ENCODE measurements at regions not wholly inside any gene's neighbourhood (a gene's known extent, or its start where the extent isn't known, plus 50 kb on each side); places are given as distances from the start of the nearest gene placed in this dataset.

DNA sequence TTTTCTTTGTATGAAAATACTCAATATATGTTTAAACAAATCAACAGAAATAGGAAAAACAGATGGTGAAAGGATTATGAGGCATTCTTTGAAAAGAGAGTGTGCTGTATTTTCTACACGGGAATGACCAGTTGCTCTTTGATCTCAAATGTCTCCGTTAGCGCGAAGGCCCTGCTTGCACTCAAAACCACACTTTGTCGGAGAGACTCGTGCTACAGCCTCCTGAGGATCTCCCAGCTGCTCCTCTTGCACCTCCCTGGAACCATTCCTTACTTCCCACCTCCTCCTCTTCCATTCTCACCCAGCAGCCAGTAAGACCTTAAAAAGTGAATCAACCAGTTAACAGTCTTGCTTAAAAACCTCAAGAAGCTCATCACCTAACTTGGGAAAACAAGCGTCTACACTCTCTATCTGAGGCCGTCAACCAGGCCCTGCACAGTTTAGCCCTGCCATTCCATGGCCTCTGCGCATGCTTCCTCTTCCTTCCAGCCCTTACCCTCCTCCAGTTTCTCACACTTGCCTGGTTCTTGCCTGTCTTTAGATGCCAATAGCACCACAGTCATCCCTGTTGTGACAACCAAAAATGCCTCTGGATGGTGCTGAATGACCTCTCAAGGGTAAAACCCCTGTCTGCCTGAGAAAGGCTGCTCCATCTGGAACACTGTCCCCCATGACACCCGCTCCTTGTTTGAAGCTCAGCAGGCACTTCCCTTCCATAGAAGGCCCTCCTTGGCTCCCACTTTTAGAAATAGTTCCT is 594.7 kb upstream of the WWC1 start:
- DNase-seq = no peak
- Mint-ChIP-seq H3K4me1 (no peaks in the 10 kb centered on the region), H3K9me3 (peaks cover 0 to 13% (median 4%) of the 10 kb centered on the region in 9 donors), H3K27ac (no peak overlapping the region), H3K27me3 (no peaks in the 10 kb centered on the region), H3K4me3 (no peak overlapping the region), H3K36me3 (no peaks in the 10 kb centered on the region)
- no peak for ATAC-seq
- POLR2A ChIA-PET = no interaction called here

DNA sequence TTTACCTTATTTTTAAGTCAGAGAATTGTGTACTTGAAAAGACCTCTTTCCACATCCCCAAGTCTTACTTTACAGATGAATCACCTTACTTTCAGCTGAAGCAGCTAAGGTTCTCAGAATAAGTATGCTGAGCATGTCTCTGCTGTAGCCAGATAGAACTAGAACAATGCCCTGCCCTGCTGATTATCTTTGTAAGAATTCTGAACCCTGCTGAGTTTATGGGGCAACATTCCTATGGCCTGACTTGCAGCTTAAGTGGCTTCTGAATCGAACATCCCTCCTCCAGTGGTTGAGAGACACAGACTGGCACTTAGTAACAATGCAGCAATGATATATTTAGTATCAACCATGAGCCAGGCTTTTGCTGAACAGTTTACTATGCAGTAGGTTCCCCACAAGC is 592.0 kb upstream of the WWC1 start:
- POLR2A ChIA-PET = no interaction called here
- H3K36me3 Mint-ChIP-seq = no peaks in the 10 kb centered on the region
- H3K4me3 Mint-ChIP-seq = no peak overlapping the region
- no peak for ATAC-seq
- no peak for DNase-seq
- H3K4me1 Mint-ChIP-seq = no peaks in the 10 kb centered on the region
- peaks cover 0 to 23% (median 4%) of the 10 kb centered on the region in 9 donors for H3K9me3 Mint-ChIP-seq
- H3K27me3 Mint-ChIP-seq = no peaks in the 10 kb centered on the region
- no peak overlapping the region for H3K27ac Mint-ChIP-seq

DNA sequence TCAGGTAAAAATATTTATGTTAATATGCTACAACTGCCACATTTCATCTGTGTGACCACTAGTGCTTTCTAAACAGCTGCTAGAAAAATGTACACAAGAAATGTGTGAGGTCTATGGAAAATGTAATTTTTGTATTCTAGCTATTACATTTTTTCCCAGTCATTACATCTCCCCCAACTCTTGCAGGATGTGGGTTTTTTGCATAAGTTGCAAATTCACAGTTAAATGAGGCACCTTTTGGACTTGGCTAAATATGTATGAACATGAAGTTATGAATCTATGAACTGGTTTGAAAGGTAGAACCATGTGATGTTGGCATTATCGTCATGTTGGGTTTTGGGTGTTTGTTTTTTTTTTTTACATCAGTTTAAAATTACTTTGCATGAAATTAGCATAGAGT is 590.4 kb upstream of the WWC1 start:
- Mint-ChIP-seq H3K4me3 (no peak overlapping the region), H3K9me3 (peaks cover 0 to 23% (median 4%) of the 10 kb centered on the region in 9 donors), H3K36me3 (no peaks in the 10 kb centered on the region), H3K27me3 (no peaks in the 10 kb centered on the region), H3K4me1 (no peaks in the 10 kb centered on the region), H3K27ac (no peak overlapping the region)
- no peak for ATAC-seq
- POLR2A ChIA-PET = no interaction called here
- no peak for DNase-seq

DNA sequence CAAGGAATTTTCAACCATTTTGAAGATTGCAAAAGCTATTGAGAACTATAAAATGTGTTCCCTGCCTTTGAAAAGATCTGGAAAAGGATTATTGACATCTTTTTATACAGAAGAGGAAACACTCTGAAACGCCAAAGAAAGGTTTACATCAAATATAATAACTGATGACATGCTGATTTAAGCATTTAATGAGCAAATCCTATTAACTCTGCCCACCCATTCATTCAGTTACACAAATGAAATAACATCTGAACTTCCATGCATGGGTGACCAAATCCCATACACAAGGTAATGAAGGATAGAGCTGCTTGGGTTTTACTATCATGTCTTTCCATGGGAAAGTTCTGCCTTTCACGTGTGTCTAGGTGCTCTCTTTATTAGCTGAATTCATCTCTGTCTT is 589.4 kb upstream of the WWC1 start:
- Mint-ChIP-seq H3K27ac (no peak overlapping the region), H3K9me3 (peaks cover 0 to 15% (median 1%) of the 10 kb centered on the region in 9 donors), H3K27me3 (peaks cover 0 to 2% (median 0%) of the 10 kb centered on the region in 5 donors), H3K4me1 (no peaks in the 10 kb centered on the region), H3K4me3 (no peak overlapping the region), H3K36me3 (no peaks in the 10 kb centered on the region)
- POLR2A ChIA-PET = no interaction called here
- DNase-seq = no peak
- ATAC-seq = no peak

DNA sequence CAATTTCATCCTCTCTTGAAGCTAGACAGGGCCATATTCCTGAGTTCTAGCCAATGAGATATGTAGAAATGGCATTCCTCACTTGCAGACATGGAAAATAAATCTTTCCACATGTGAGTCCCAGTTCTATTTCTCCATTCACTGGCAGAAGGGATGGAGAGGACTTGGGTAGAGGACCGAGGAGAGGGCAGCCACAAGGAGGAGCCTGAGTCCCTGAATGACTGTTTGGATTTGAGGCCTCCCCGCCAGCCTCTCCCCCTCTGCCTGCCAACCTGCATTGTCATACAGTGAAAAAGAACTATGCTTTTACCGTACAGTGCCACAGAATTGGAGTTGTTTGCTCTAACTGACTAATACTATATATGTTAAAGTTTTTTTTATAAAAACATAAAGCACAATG is 583.0 kb upstream of the WWC1 start:
- Mint-ChIP-seq H3K27me3 (peaks cover 0 to 4% (median 1%) of the 10 kb centered on the region in 5 donors), H3K4me1 (no peaks in the 10 kb centered on the region), H3K27ac (no peak overlapping the region), H3K4me3 (no peak overlapping the region), H3K36me3 (no peaks in the 10 kb centered on the region), H3K9me3 (peaks cover 0 to 9% (median 2%) of the 10 kb centered on the region in 9 donors)
- no peak for DNase-seq
- no peak for ATAC-seq
- POLR2A ChIA-PET = no interaction called here

DNA sequence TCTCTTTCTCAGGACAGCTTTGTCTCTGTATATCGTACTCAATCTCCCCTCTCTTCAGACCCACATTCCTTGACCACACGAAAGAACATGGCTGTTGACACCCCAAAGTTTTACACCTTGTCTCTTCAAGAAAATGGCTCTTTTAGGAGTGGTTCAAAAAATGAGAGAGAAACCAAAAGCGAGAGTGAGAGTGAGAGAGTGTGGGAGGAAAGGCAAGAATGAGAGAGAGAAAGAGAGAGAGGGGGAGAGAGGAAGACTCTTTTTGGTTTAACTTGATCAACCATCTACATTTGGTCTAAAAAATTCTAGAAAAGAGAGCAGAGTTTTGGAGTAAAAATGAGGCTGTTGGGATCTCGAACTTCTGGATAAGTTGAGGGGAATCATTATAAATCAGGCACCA is 581.8 kb upstream of the WWC1 start:
- Mint-ChIP-seq H3K36me3 (no peaks in the 10 kb centered on the region), H3K27me3 (peaks cover 0 to 5% (median 1%) of the 10 kb centered on the region in 5 donors), H3K9me3 (peaks cover 0 to 10% (median 3%) of the 10 kb centered on the region in 9 donors), H3K4me1 (no peaks in the 10 kb centered on the region), H3K27ac (no peak overlapping the region), H3K4me3 (no peak overlapping the region)
- POLR2A ChIA-PET = no interaction called here
- ATAC-seq (no peak), DNase-seq (no peak)

DNA sequence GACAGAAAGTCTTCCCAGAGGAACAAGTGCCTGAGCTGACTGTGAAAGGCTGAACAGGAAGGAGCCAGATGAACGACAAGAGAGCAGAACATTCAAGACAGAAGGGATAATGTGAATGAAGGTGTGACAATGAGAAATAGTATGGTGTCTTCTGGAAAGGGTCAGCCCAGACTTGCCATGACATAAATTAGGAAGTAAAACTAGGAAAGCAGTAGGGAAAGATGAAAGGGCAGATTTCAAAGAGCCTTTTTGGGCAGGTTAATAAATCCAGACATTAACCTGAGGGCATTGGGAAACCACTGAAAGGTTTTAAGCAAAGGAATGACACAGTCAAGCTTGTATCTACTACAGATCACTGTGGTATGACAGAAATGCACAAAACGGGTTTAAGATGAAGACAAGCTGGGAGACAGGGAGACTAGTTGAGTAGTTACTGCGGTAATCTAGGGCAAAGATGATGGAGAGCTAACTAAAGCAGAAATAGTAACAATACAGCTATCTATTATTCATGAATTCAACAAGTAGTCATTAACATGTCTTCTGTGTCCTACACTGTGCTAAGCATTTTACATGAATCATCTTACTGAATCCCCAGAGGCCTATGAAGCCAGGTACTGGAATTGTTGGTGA is 580.9 kb upstream of the WWC1 start:
- Mint-ChIP-seq H3K27me3 (peaks cover 0 to 5% (median 1%) of the 10 kb centered on the region in 5 donors), H3K4me1 (no peaks in the 10 kb centered on the region), H3K9me3 (peaks cover 0 to 10% (median 2%) of the 10 kb centered on the region in 9 donors), H3K4me3 (no peak overlapping the region), H3K36me3 (no peaks in the 10 kb centered on the region), H3K27ac (no peak overlapping the region)
- DNase-seq (no peak), ATAC-seq (no peak)
- POLR2A ChIA-PET = no interaction called here

DNA sequence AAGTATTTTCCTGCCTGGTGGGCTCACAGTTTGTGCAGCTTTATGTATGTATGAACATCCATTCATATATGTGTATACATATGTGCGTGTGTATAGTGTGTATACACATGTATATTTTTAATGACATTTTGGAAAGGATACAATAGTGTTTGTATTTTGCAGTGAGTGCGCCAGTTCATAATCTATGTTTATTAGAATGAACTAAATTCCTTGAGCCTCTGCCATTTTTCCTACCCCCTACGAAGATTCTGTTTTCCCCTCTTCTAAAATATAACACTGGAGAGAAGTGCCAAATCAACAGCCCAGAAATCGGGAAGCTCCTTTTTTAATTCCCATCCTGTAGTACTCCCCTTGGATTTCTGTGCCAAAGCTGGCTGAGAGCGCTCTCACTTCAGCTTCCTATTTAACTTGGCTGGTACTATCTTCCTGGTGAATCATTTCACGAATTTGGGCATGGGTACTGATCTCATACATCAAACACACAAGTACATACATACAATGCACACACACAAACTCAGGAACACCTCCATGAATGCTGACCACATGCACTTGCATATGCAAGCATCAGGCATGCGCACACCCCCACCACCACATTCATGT is 578.4 kb upstream of the WWC1 start:
- Mint-ChIP-seq H3K27ac (no peak overlapping the region), H3K9me3 (peaks cover 0 to 10% (median 0%) of the 10 kb centered on the region in 9 donors), H3K4me3 (no peak overlapping the region), H3K4me1 (no peaks in the 10 kb centered on the region), H3K27me3 (peaks cover 0 to 5% (median 0%) of the 10 kb centered on the region in 5 donors), H3K36me3 (no peaks in the 10 kb centered on the region)
- POLR2A ChIA-PET = no interaction called here
- ATAC-seq = no peak
- DNase-seq = no peak

DNA sequence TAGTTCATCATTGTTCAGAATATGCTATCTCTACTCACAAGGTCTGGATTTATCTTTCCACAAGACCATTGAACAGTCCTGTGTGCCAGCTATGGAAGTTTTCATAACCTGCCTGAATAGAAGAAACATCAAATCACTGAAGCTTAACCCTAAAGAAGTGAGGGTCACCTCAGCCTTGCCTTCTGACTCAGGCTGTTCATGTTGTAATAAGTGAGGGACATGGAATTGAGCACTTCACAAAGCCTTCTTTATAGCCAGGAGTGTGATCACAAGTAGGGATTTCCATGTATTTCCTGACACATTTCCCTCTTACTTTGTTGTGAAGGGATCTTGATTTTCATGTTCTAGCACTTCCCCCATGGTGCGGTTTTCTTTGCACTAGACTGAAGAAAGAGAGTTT is 577.5 kb upstream of the WWC1 start:
- H3K4me3 Mint-ChIP-seq = no peak overlapping the region
- DNase-seq (no peak), ATAC-seq (no peak)
- H3K36me3 Mint-ChIP-seq = no peaks in the 10 kb centered on the region
- H3K9me3 Mint-ChIP-seq = peaks cover 0 to 10% (median 0%) of the 10 kb centered on the region in 9 donors
- H3K4me1 Mint-ChIP-seq = no peaks in the 10 kb centered on the region
- H3K27me3 Mint-ChIP-seq = peaks cover 0 to 5% (median 0%) of the 10 kb centered on the region in 5 donors
- POLR2A ChIA-PET = no interaction called here
- no peak overlapping the region for H3K27ac Mint-ChIP-seq

DNA sequence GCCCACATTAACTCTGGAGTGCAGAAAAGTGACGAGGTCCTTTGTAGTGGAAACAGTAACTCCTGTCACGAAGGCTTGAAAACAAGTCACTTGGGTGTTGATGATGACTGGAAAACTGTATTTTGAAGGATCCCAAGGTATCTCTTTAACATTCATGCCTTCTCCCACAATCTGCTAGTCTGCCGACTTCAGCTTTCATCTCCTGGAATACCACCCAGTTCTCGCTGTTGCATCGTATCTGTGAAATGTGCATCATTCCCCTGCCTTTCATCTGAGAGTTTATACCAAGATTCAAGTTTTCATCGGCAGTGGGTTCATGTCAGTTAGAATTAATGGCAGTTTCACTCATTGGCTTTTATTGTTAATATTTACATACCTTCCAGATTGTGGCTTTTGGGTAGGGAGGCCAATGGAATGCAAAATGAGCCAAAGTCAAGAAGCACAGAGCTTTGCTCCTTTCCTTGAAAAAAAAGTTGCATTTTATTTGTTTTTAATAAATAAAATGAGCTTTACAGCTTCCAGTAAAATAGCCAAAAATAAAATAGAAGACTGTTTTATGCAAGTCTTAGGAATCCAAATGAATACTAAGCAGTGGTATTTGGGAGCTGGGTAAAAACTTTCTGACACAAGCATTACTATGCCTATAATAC is 575.2 kb upstream of the WWC1 start:
- no peak for ATAC-seq
- POLR2A ChIA-PET = no interaction called here
- no peak for DNase-seq
- Mint-ChIP-seq H3K27me3 (peaks cover 0 to 5% (median 3%) of the 10 kb centered on the region in 5 donors), H3K9me3 (peaks cover 0 to 10% (median 0%) of the 10 kb centered on the region in 9 donors), H3K27ac (no peak overlapping the region), H3K4me3 (no peak overlapping the region), H3K36me3 (no peaks in the 10 kb centered on the region), H3K4me1 (no peaks in the 10 kb centered on the region)

DNA sequence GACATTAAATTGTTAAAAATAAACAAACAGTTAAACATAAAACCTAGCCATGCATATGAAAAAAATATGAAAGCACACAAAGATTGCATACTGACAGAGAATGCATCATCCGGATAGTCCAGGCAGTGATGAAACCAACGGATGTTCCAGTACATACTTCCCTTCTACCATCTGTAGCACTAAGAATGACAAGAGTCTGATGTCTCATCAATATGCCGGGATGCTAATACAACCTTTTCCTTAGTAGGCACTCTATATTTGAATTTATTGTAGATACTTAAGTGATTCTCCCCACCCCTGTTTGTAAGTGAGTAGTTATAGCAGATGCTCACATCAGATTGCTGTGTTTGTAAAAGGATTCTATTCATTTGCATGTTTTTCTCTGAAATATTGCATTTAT is 571.2 kb upstream of the WWC1 start:
- DNase-seq (no peak), ATAC-seq (no peak)
- POLR2A ChIA-PET = no interaction called here
- Mint-ChIP-seq H3K27me3 (peaks cover 0 to 11% (median 6%) of the 10 kb centered on the region in 5 donors), H3K9me3 (peaks cover 0 to 6% (median 0%) of the 10 kb centered on the region in 9 donors), H3K27ac (no peak overlapping the region), H3K4me3 (no peak overlapping the region), H3K36me3 (no peaks in the 10 kb centered on the region), H3K4me1 (peaks cover 0 to 8% (median 3%) of the 10 kb centered on the region in 4 donors)

DNA sequence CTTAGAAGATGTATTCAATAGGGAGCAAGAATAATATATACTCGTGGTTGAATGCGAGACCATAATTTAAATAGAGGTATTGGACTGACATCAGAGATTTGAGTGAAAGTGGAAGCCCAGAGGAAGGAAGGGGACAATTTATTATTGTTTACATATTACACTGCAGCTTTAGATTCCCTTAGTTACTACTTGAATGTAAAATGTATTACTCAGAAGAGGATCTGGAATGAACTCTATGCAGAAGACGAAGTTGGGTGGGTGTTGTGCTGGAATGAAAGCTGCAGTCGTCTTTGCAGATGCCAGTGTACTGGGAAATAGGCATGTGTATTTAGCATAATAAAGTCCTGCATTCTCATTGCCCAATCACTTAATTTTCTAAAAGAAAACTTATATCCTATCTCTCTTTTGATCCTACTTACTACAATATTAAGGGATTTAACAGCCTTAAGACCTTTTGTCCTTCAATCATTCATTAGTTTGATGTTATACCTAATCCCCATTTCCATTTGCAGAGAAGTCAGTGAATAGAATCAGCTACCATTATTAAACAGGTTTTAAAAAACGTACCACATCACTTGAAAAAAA is 570.7 kb upstream of the WWC1 start:
- DNase-seq (no peak), ATAC-seq (no peak)
- Mint-ChIP-seq H3K36me3 (no peaks in the 10 kb centered on the region), H3K27ac (no peak overlapping the region), H3K4me1 (peaks cover 0 to 8% (median 3%) of the 10 kb centered on the region in 4 donors), H3K27me3 (peaks cover 0 to 14% (median 6%) of the 10 kb centered on the region in 5 donors), H3K4me3 (no peak overlapping the region), H3K9me3 (peaks cover 0 to 6% (median 0%) of the 10 kb centered on the region in 9 donors)
- POLR2A ChIA-PET = no interaction called here
